ENCODE measurements at regions not wholly inside any gene's neighbourhood (a gene's known extent, or its start where the extent isn't known, plus 50 kb on each side); places are given as distances from the start of the nearest gene placed in this dataset.

GRCh38 chr10:10917031-10917430 is 100.6 kb upstream of the CELF2 start:
- no peak for DNase-seq (ENCODE audit: low read depth in 2 of 2)
- TF ChIP-seq CTCF (IDR thresholded peaks at IDR 0.05; ENCODE audit: low read depth, low read length): no peak
- no peak overlapping the region for H3K4me3 ChIP-seq (replicated peaks in 1 of 2; ENCODE audit: low read depth in 2 of 2, low read length in 2 of 2)

- DNase-seq (ENCODE audit: low read depth in 2 of 2): no peak
Observed at GRCh38 chr10:10919976-10920375, 97.7 kb upstream of the CELF2 start.

GRCh38 chr10:10921826-10922461 is 95.7 kb upstream of the CELF2 start:
- no peak for TF ChIP-seq CTCF (IDR thresholded peaks at IDR 0.05; ENCODE audit: low read depth, low read length)
- no peak for DNase-seq (ENCODE audit: low read depth in 2 of 2)
- no peak overlapping the region for H3K4me3 ChIP-seq (replicated peaks in 1 of 2; ENCODE audit: low read depth in 2 of 2, low read length in 2 of 2)

More at GRCh38 chr10:10919976-10920375, 97.7 kb upstream of the CELF2 start:
- no peak overlapping the region for H3K4me3 ChIP-seq (replicated peaks in 1 of 2; ENCODE audit: low read depth in 2 of 2, low read length in 2 of 2)
- no peak for TF ChIP-seq CTCF (IDR thresholded peaks at IDR 0.05; ENCODE audit: low read depth, low read length)

- no peak for TF ChIP-seq CTCF (IDR thresholded peaks at IDR 0.05; ENCODE audit: low read depth, low read length)
Observed at GRCh38 chr10:10923029-10923651, 94.5 kb upstream of the CELF2 start.

GRCh38 chr10:10925667-10926066 is 92.0 kb upstream of the CELF2 start:
- H3K4me3 ChIP-seq (replicated peaks in 1 of 2; ENCODE audit: low read depth in 2 of 2, low read length in 2 of 2): no peak overlapping the region
- TF ChIP-seq CTCF (IDR thresholded peaks at IDR 0.05; ENCODE audit: low read depth, low read length): no peak
- no peak for DNase-seq (ENCODE audit: low read depth in 2 of 2)

More at GRCh38 chr10:10923029-10923651, 94.5 kb upstream of the CELF2 start:
- no peak overlapping the region for H3K4me3 ChIP-seq (replicated peaks in 1 of 2; ENCODE audit: low read depth in 2 of 2, low read length in 2 of 2)
- no peak for DNase-seq (ENCODE audit: low read depth in 2 of 2)

- no peak for TF ChIP-seq CTCF (IDR thresholded peaks at IDR 0.05; ENCODE audit: low read depth, low read length)
- H3K4me3 ChIP-seq (replicated peaks in 1 of 2; ENCODE audit: low read depth in 2 of 2, low read length in 2 of 2): no peak overlapping the region
- DNase-seq (ENCODE audit: low read depth in 2 of 2): no peak
Observed at GRCh38 chr10:10927608-10928007, 90.1 kb upstream of the CELF2 start.
